Lung (tissue), 11 donors: ENCODE measurements at regions not wholly inside any gene's neighbourhood (a gene's known extent, or its start where the extent isn't known, plus 50 kb on each side); places are given as distances from the start of the nearest gene placed in this dataset.
"Not testable (repeated sequence)": the region's sequence is repeated elsewhere in the genome, so short reads cannot be mapped to it uniquely, and the experiment has no call there.

ENCODE experiments used
- ATAC-seq: fragments of 200-7000 bp; cut with Tn5 transposase; one replicate; pipeline ENCODE4 v1.9.1; 2020; ENCODE audit warnings: moderate number of reproducible peaks; ENCODE audit not compliant: insufficient read depth, low FRiP score
- DNase-seq, 3 donors: peaks; one replicate each; pipeline ENCODE4 v3.0.0-alpha.2; 2013 to 2017
- H3K27ac ChIP-seq, 2 donors: one replicate each; pipeline ENCODE4 v1.5.1; 2013; ENCODE audit warnings: mild to moderate bottlenecking in 2 of 2, moderate library complexity in 2 of 2, control low read depth in 1 of 2, inconsistent platforms in 1 of 2, low read depth in 1 of 2, low read length in 1 of 2
- H3K27me3 ChIP-seq, 3 donors: one replicate each; pipeline ENCODE4 v1.5.1; 2013; ENCODE audit warnings: low read length in 2 of 3; ENCODE audit not compliant: control insufficient read depth in 3 of 3, insufficient read depth in 3 of 3
- H3K36me3 ChIP-seq, 4 donors: one replicate each; pipeline ENCODE4 v1.5.1; 2013; ENCODE audit warnings: low read length in 4 of 4, mild to moderate bottlenecking in 1 of 4, moderate library complexity in 1 of 4; ENCODE audit not compliant: control insufficient read depth in 4 of 4, insufficient read depth in 4 of 4
- H3K4me1 ChIP-seq, 5 donors: one replicate each; pipeline ENCODE4 v1.5.1; 2013; ENCODE audit warnings: low read length in 5 of 5, mild to moderate bottlenecking in 2 of 5, moderate library complexity in 1 of 5; ENCODE audit not compliant: control insufficient read depth in 5 of 5, insufficient read depth in 5 of 5
- H3K4me3 ChIP-seq: one replicate; pipeline ENCODE4 v1.5.1; 2013; ENCODE audit warnings: mild to moderate bottlenecking, control low read depth, moderate library complexity
- H3K9ac ChIP-seq, 2 donors: one replicate each; pipeline ENCODE4 v1.5.1; 2013; ENCODE audit warnings: low read length in 2 of 2, control low read depth in 1 of 2; ENCODE audit not compliant: insufficient read depth in 1 of 2
- H3K9me3 ChIP-seq, 4 donors: one replicate each; pipeline ENCODE4 v1.5.1; 2013; ENCODE audit warnings: low read length in 3 of 4, mild to moderate bottlenecking in 1 of 4, moderate library complexity in 1 of 4; ENCODE audit not compliant: control insufficient read depth in 4 of 4, insufficient read depth in 3 of 4
- WGBS, 2 donors: extraction: QIAGEN DNeasy Blood & Tissue Kit; methylation state at CpG; one replicate each; pipeline ENCODE4 v1.1.7; 2013; 5-methylcytosine and 5-hydroxymethylcytosine counted together
- TF ChIP-seq, protein P1 (sequence below): IDR thresholded peaks from 2 replicates; pipeline ENCODE4 v1.5.1; 2012; ENCODE audit warnings: mild to moderate bottlenecking; ENCODE audit errors: control extremely low read depth, extremely low read depth
- donor health status: control.
- donor health status: control.
- donor health status: Bipolar disorder and iron deficiency.
- donor health status: healthy.
- donor health status: DM: yes; HTN: yes; CAD: no.

DNA sequence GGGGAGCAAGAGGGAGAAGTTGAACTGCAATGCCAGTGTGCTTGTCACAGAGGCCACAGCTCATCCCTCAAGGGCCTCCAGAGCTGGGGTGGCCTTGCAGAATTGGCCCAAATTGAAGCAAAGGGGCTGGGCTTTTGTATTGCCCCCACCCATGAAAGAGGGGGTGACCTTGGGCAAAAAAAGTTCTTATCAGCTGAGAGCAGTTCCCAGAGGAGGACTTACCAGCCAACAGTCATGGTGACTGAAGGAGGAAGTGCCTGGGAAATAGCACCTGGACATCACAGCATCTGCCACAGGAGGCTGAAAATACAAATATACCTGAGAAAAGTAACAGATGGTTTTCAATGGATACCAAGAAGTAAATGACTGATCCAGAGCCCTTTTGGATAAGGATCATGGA is 262.4 kb downstream of the MID1IP1 start:
- Histone ChIP-seq H3K27ac (no peak overlapping the region), H3K36me3 (no peaks in the 10 kb centered on the region), H3K4me1 (peaks cover 0 to 8% (median 0%) of the 10 kb centered on the region in 5 donors), H3K4me3 (no peak overlapping the region), H3K27me3 (peaks cover 0 to 11% (median 6%) of the 10 kb centered on the region in 3 donors), H3K9ac (no peak overlapping the region), H3K9me3 (peaks cover 0 to 11% (median 4%) of the 10 kb centered on the region in 4 donors)
- no peak for ATAC-seq
- TF ChIP-seq, protein P1, sequence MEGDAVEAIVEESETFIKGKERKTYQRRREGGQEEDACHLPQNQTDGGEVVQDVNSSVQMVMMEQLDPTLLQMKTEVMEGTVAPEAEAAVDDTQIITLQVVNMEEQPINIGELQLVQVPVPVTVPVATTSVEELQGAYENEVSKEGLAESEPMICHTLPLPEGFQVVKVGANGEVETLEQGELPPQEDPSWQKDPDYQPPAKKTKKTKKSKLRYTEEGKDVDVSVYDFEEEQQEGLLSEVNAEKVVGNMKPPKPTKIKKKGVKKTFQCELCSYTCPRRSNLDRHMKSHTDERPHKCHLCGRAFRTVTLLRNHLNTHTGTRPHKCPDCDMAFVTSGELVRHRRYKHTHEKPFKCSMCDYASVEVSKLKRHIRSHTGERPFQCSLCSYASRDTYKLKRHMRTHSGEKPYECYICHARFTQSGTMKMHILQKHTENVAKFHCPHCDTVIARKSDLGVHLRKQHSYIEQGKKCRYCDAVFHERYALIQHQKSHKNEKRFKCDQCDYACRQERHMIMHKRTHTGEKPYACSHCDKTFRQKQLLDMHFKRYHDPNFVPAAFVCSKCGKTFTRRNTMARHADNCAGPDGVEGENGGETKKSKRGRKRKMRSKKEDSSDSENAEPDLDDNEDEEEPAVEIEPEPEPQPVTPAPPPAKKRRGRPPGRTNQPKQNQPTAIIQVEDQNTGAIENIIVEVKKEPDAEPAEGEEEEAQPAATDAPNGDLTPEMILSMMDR = no peak
- DNase-seq = no peak

DNA sequence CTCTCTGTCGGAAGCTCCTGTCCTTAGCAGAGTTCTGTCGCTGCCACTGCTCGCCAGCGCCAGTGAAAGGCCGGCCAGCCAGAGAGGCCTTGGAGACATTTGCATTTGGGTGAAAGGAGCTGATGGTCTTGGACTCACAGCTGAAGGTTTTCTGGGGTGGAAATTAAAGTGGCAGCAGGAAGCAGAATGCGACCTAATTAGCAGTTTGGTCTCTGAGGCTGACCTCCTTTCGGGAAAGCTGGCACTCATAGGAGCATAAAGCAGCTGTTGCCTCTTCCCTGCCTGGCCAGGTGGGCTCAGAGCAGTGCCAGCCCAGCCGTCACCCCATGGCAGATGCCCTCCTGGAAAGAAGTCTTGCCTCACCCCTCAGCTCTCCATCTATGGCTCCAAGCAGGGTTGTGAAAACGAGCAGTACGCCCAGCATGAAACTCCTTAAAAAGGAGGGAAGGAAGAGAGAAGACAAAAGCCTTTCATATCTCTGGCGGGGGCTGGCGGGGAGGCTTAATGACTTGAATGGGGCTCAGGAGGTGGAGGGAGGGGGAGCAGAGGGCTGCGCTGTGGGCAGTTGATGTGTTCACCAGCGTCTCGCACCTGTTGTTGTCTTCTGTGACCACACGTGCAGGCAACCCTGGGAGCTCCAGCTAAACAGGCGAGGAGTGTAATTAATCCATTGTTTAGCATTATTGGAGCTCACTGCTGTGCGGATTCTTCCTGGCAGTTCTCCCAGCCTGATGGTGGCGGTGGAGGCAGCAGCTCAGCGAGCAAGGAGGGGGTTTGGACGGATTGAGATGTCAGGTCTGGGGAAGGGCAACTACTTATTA is 264.0 kb downstream of the MID1IP1 start:
- no peaks in the 10 kb centered on the region for H3K36me3 ChIP-seq
- 65 to 83% methylated on average over 21 of the region's 21 CpGs for WGBS, 2 donors
- DNase-seq (peak; percentile 45 to 68 (median 47)), ATAC-seq (no peak)
- H3K4me3 ChIP-seq = no peak overlapping the region
- TF ChIP-seq, protein P1 = no peak
- H3K4me1 ChIP-seq = peaks cover 0 to 8% (median 0%) of the 10 kb centered on the region in 5 donors
- H3K27me3 ChIP-seq = peaks cover 0 to 11% (median 6%) of the 10 kb centered on the region in 3 donors
- no peak overlapping the region for H3K9ac ChIP-seq
- no peak overlapping the region for H3K27ac ChIP-seq
- H3K9me3 ChIP-seq = peaks cover 0 to 14% (median 4%) of the 10 kb centered on the region in 4 donors

DNA sequence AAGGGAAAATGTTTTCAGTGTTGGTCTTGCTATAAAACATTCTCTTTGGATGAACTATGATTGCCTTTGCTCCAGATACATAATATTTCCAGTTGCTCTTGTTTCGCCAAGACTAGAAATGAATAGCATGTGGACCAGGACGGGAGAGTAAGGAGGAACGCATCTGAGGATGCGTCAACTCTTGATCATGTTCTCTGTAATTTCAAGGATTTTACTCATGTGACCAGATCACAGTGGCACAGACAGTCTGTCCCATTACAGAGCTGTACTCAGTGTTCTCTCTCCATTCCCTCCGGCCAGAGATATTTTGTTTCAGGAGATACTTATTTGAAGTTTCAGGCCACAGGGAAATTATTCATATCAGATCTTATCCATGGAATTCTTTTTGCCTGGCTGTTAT is 266.6 kb downstream of the MID1IP1 start:
- H3K9me3 ChIP-seq = peaks cover 0 to 8% (median 0%) of the 10 kb centered on the region in 4 donors
- ATAC-seq = no peak
- H3K27me3 ChIP-seq = peaks cover 0 to 11% (median 6%) of the 10 kb centered on the region in 3 donors
- TF ChIP-seq, protein P1 = no peak
- H3K36me3 ChIP-seq = no peaks in the 10 kb centered on the region
- 94 to 97% methylated on average over 5 of the region's 5 CpGs for WGBS, 2 donors
- H3K27ac ChIP-seq = no peak overlapping the region
- no peak overlapping the region for H3K9ac ChIP-seq
- no peak for DNase-seq
- no peak overlapping the region for H3K4me3 ChIP-seq
- peaks cover 0 to 8% (median 0%) of the 10 kb centered on the region in 5 donors for H3K4me1 ChIP-seq

DNA sequence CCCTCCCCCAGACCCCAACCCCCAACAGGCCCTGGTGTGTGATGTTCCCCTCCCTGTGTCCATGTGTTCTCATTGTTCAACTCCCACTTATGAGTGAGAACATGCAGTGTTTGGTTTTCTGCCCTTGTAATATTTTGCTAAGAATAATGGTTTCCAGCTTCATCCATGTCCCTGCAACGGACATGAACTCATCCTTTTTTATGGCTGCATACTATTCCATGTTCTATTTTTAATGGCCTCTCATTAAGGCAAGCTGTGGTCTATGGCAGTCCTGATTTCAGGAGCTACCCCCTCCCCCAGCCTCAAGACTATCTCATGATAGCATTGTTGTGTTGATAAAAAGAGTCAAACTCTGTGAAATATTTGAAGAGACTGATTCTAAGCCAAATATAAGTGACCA is 267.4 kb downstream of the MID1IP1 start:
- DNase-seq, H3K9me3 ChIP-seq, H3K9ac ChIP-seq, H3K36me3 ChIP-seq, H3K27ac ChIP-seq, H3K4me1 ChIP-seq, H3K4me3 ChIP-seq, ATAC-seq: not testable (repeated sequence)
- H3K27me3 ChIP-seq = peaks cover 0 to 11% (median 6%) of the 10 kb centered on the region in 3 donors
- 81 to 100% methylated on average over 1 of the region's 1 CpG for WGBS, 2 donors
